HPDE6-E6E7 (cell line): ENCODE measurements at regions not wholly inside any gene's neighbourhood (a gene's known extent, or its start where the extent isn't known, plus 50 kb on each side); places are given as distances from the start of the nearest gene placed in this dataset.
"Not testable (repeated sequence)": the region's sequence is repeated elsewhere in the genome, so short reads cannot be mapped to it uniquely, and the experiment has no call there.

Experiments
- DNase-seq: peaks from one replicate; pipeline ENCODE4 v3.0.0; 2011; ENCODE audit warnings: missing footprints; ENCODE audit errors: extremely low spot score

DNA sequence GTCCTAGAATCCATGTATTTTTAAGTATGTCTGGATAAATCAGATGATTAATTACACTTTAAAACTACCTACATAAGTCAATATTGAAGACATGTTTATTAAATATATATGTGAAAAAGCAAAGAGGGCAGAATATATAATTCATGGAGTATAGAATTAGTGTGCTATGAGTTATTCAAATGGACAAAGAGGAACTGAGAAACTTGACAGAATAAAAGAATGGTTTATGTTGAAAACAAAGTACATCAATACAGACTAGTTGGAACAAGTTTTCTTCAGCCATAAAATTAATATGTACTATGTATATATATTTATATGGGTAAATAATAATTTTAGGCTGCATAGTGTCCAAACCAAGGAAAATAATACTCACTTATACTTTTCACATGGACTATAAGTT, 173.5 kb downstream of the NPFFR2 start:
- no peak for DNase-seq

DNA sequence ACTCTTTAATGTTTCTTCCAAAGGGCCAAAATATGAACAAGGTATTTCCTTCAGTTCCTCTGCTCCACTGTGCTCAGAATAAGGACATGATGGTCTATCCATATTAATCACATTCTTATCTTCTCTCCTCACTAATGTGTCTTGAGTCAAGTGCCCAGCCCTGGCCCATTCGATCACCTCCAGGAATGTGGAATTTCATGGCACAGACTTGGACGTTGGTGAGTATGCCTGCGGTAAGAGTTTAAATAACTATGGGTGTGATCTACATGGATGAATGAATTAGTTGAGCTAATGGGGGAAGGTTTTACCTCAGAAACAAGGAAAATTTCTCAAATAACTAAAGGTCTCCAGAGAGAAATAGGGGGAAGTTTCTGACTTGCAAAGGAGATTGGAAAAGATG, 174.0 kb downstream of the NPFFR2 start:
- DNase-seq, result no peak

DNA sequence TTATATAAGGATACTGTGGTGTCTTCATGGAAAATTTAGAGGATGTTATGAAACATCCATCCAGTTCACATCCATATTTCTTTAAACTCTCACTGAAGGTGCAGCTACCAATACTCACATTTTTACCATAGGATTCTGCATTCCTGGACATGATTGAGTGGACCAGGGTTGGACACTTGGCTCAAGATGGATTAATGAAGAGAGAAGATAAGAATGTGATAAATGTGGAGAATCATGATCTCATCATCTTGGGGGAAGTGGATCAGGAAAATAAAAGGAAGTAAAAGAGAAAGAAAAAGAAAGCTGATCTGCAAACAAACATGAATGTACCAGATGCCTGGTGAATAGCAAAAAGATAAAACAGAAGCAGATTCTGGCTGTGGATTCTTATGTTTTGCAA, 175.4 kb downstream of the NPFFR2 start:
- DNase-seq, result no peak

DNA sequence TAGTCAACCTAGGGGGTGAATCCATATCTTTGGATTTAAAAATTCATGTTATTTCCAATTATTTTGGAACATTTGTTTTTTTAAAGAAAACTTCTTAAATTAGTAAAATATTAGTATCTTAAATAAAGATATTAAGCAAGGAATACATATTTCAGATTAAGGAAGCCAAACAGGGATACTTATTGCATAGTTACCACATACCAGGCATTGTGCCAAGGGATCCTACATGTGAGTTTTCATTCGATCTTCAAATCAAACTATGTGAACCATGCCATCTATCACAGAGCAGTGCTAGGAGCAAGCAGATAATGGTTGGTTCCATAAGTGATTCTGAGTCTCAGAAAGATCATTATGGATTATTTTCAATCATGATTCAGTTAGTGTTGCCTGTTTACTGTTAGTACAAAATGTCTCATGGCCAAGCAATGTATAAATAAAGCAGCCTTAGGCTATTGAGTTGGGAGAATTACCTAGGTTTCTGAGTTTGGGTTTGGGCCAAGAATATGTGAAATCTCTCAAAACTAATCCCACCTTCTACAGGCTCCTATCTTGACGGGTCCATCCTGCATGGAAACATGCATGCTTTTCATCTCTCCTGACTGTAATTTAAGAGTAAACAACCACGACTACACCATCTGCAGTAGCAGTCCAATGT, 176.7 kb downstream of the NPFFR2 start:
- no peak for DNase-seq

DNA sequence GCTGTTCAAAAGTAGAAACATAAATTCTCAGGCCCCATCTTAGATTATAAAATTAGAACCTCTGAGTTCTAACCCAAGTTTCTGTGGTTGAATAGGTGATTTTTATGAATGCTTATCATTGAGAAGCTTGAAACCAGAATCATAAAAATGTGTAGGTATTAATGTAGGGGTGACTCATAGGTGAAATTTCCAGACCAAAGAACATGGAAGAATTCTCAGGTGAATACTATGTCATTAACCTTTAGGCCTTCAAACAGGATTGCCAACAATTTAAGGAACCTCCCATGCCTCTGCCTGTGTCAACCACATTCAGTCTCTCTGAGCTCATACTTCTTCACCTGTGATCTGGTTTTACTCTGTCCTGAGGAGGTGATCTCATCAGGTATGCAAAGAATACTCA, 177.8 kb downstream of the NPFFR2 start:
- peak; percentile 64 for DNase-seq

DNA sequence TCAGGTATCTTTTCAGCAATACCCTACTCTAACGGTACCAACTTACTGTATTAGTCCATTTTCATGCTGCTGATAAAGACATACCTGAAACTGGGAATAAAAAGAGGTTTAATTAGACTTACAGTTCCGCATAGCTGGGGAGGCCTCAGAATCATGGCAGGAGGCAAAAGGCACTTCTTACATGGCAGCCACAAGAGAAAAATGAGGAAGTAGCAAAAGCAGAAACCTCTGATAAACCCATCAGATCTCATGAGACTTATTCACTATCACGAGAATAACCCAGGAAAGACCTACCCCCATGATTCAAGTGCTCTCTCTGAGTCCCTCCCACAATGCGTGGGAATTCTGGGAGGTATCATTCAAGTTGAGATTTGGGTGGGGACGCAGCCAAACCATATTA, 182.0 kb downstream of the NPFFR2 start:
- not testable (repeated sequence) for DNase-seq

DNA sequence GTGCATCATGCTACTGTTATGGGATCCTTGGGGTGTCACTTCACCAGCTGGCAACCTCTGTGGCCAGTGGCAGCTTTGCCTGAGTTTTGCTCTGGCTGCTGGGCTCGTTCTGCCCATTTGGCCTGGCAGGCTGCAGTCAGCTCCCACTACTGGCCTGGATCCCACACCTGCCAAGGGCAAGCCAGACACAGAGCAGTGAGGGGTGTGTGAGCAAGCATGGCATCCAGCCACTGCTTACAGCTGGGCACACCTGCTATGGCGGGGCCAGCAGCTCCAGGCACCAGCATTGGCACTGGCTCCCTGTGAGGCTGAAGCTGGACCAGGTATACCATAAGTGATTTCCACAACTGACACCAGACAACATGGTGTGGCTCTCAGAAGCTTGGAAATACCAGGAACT, 183.4 kb downstream of the NPFFR2 start:
- no peak for DNase-seq

DNA sequence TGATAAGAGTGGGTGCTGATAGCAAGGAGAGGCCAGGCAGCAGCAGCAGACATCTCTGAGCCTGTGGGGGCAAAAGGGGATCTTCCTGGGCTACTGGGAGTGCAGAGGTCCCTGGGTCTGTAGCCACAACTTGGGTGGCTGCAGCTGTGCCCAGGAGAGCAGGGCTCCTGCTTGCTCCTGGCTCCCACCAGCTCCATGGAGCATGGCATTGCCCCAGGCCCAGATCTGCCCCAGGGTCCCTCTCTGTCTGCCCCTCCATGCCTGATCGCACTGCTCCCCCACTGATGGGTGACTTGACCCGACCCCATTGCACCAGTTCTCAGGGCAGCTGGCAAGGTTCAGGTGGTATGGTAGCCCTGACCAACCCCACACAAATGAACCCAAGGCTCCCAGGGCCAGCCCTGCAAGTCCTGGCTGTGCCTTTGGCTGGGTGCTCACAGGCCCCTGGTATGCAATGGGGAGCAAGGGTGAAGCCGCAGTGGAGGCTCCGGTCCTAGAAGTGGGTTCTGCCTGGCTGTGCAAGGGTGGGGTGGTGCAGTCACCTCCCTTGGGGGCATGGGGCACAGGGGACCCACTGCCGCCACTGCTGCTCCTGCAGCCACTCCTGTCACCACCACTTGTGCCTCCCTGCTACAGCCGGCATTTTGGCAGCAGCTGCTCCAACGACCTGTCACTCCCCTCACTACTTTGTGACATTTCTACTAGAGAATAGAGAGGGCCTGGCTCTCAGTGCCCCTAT, 184.9 kb downstream of the NPFFR2 start:
- DNase-seq, result no peak

DNA sequence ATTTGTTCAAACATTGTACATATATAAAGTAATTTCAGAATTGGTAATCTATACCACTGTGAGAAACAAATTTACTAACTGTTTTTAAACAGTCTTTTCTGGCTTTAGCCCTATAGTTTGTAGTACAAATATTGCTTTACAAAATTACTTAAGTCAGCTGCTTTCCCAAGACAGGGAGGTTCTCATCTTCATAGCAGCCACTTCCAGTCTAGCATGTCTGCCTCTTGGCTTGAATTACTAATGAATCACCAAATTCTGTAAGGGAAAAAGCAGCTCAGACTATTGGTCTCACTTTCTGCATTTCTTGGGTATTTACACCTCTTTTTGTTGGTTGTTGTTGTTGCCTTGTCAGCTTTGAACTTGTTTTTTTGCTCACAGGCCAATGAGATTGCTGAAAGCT, 187.2 kb downstream of the NPFFR2 start:
- DNase-seq, result no peak
